HepG2 (cell line): ENCODE measurements at regions not wholly inside any gene's neighbourhood (a gene's known extent, or its start where the extent isn't known, plus 50 kb on each side); places are given as distances from the start of the nearest gene placed in this dataset.

ENCODE experiments used
- FOXO4 ChIP-seq: sonication (generic); formaldehyde crosslinking; conservative IDR thresholded peaks from 2 replicates; pipeline ENCODE4 v1.8.1; 2023; ENCODE audit warnings: missing genetic modification reagents
- GABPA ChIP-seq, 2 experiments: IDR thresholded peaks; 2 replicates each; pipeline ENCODE4 v1.6.1; 2011 to 2016; ENCODE audit warnings: low read depth in 2 of 2, low read length in 1 of 2, missing biosample characterization in 1 of 2, missing genetic modification characterization in 1 of 2
- ISX ChIP-seq: sonication (generic); formaldehyde crosslinking; conservative IDR thresholded peaks from 2 replicates; pipeline ENCODE4 v1.5.0; 2020; ENCODE audit warnings: missing genetic modification reagents
- PRDM4 ChIP-seq: sonication (generic); formaldehyde crosslinking; IDR thresholded peaks from 2 replicates; pipeline ENCODE4 v1.9.0; 2021; ENCODE audit warnings: missing genetic modification reagents, borderline replicate concordance
- ZGPAT ChIP-seq: IDR thresholded peaks from 2 replicates; pipeline ENCODE4 v1.6.1; 2016; ENCODE audit warnings: mild to moderate bottlenecking
- ZNF276 ChIP-seq: sonication (generic); formaldehyde crosslinking; IDR thresholded peaks from 2 replicates; pipeline ENCODE4 v1.4.0; 2020; ENCODE audit warnings: mild to moderate bottlenecking, low read depth, missing genetic modification reagents
- ZNF547 ChIP-seq: sonication (generic); formaldehyde crosslinking; IDR thresholded peaks from 2 replicates; pipeline ENCODE4 v1.5.1; 2020; ENCODE audit warnings: mild to moderate bottlenecking, missing genetic modification reagents
- ZNF574 ChIP-seq: sonication (generic); formaldehyde crosslinking; IDR thresholded peaks from 2 replicates; pipeline ENCODE4 v1.4.0; 2020; ENCODE audit warnings: missing genetic modification reagents
- ZNF577 ChIP-seq: sonication (generic); formaldehyde crosslinking; IDR thresholded peaks from 2 replicates; pipeline ENCODE4 v1.4.0; 2020; ENCODE audit warnings: mild to moderate bottlenecking, low read depth, missing genetic modification reagents, borderline replicate concordance

GRCh38 chrX:98065151-98065550 is 1181.4 kb downstream of the RPA4 start (continued):
- no peak for TF ChIP-seq ZGPAT (CRISPR knock-in tag)
- TF ChIP-seq ZNF577 (CRISPR knock-in tag), result no peak
- no peak for TF ChIP-seq ISX (CRISPR knock-in tag)
- TF ChIP-seq ZNF276 (CRISPR knock-in tag), result no peak
- no peak for TF ChIP-seq ZNF574 (CRISPR knock-in tag)
- no peak for TF ChIP-seq GABPA (IDR thresholded peaks at IDR 0.05; ENCODE audit: low read depth, low read length)
- TF ChIP-seq GABPA (CRISPR knock-in tag; IDR thresholded peaks at IDR 0.05; ENCODE audit: low read depth), result no peak
- no peak for TF ChIP-seq PRDM4 (CRISPR knock-in tag)
- TF ChIP-seq ZNF547 (CRISPR knock-in tag), result no peak
- TF ChIP-seq FOXO4 (CRISPR knock-in tag), result no peak
